ENCODE measurements at regions not wholly inside any gene's neighbourhood (a gene's known extent, or its start where the extent isn't known, plus 50 kb on each side); places are given as distances from the start of the nearest gene placed in this dataset.

DNA sequence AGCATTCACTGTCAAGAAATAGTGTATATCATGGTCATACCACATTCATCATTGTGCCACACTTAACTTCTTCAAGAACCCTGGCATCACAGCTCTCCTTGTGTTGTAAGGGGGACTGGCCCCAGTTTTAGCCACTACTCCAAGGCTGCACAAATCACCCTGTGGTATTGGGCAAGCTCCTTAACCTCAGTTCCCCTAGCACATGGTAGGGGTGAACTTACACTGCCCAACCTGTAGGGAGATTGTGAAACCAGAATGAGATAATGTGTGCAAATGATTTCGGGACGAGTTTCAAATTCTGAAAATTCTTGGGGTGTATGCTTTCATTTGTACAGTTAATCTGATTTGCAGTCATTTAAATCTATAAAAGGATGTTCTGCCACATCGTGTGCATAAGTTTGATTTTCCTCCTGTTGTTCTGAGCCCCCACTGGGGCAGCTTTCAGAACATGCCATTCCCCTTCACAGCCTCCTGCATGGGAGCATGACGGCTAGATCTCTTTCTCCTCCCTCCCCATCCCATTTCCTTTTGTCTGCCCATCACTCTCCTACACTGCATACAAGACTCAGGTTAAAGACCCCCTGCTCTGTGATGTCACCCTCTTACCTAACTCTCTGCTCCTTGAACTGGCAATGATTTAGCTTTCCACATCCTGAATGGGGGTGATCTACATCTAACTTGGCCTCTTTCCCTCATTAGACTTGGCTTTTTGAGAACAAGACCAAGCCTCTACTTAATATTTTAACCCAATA is 290.3 kb downstream of the CHRM3 start:
- H3K27ac ChIP-seq: no peak overlapping the region
- 60 to 86% (median 75%) methylated on average over 4 of the region's 4 CpGs for WGBS, 5 donors
- no peak for TF ChIP-seq EP300 (IDR thresholded peaks at IDR 0.05)
- TF ChIP-seq, protein P1, sequence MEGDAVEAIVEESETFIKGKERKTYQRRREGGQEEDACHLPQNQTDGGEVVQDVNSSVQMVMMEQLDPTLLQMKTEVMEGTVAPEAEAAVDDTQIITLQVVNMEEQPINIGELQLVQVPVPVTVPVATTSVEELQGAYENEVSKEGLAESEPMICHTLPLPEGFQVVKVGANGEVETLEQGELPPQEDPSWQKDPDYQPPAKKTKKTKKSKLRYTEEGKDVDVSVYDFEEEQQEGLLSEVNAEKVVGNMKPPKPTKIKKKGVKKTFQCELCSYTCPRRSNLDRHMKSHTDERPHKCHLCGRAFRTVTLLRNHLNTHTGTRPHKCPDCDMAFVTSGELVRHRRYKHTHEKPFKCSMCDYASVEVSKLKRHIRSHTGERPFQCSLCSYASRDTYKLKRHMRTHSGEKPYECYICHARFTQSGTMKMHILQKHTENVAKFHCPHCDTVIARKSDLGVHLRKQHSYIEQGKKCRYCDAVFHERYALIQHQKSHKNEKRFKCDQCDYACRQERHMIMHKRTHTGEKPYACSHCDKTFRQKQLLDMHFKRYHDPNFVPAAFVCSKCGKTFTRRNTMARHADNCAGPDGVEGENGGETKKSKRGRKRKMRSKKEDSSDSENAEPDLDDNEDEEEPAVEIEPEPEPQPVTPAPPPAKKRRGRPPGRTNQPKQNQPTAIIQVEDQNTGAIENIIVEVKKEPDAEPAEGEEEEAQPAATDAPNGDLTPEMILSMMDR (IDR thresholded peaks at IDR 0.05): no peak
- TF ChIP-seq POLR2A (IDR thresholded peaks at IDR 0.05): no peak
- TF ChIP-seq POLR2AphosphoS5 (IDR thresholded peaks at IDR 0.05): no peak
- intact Hi-C loops (cut with DNase I; ENCODE audit: low total_unique reads): no loop called here
- no peak for DNase-seq
- no peaks in the 10 kb centered on the region for H3K9me3 ChIP-seq
- H3K36me3 ChIP-seq: no peaks in the 10 kb centered on the region
- H3K4me3 ChIP-seq: no peak overlapping the region
- H3K4me1 ChIP-seq: peaks cover 0 to 4% (median 0%) of the 10 kb centered on the region in 4 donors
- no peaks in the 10 kb centered on the region for H3K27me3 ChIP-seq

DNA sequence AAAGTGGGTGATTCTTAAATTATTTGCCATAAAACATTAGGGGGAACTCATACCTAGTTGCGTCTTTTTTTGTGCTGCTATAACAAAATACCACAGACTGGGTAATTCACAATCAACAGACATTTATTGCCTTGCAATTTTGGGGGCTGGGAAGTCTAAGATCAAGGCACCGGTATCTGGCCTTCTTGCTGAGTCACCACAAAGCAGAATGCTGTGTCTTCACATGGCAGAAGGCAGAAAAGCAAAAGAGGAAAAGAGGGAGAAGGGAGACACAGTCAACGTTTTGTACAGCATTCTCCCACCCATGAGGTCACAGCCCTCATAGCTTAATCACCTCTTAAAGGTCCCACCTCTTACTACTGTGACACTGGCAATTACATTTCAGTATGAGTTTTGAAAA is 291.0 kb downstream of the CHRM3 start:
- Histone ChIP-seq H3K27me3 (no peaks in the 10 kb centered on the region), H3K9me3 (no peaks in the 10 kb centered on the region), H3K36me3 (no peaks in the 10 kb centered on the region), H3K4me1 (peaks cover 0 to 4% (median 0%) of the 10 kb centered on the region in 4 donors), H3K27ac (no peak overlapping the region), H3K4me3 (no peak overlapping the region)
- no peak for DNase-seq
- TF ChIP-seq POLR2A (IDR thresholded peaks at IDR 0.05) (no peak), POLR2AphosphoS5 (IDR thresholded peaks at IDR 0.05) (no peak), EP300 (IDR thresholded peaks at IDR 0.05) (no peak)
- TF ChIP-seq, protein P1 (IDR thresholded peaks at IDR 0.05): no peak
- WGBS, 5 donors: 60 to 66% (median 63%) methylated on average over 3 of the region's 3 CpGs
- intact Hi-C loops (cut with DNase I; ENCODE audit: low total_unique reads): no loop called here

DNA sequence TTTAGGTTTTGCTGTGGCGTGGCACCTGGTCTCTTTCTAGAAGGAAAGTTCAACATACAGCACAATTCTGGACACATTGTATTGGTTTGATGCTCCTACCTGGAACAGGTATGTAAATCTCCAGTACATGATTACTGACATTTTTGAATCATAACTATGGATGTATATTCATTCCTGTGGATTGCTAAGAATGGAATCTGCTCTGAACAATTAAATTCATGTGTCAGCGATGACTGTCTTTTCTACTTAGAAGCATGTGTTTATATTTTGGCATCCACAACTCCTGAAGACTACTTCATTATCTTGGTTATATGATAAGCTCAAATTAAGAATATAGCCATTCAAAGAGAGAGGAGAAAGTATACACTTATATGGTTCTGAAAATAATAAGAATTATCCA is 291.8 kb downstream of the CHRM3 start:
- Histone ChIP-seq H3K9me3 (no peaks in the 10 kb centered on the region), H3K27me3 (no peaks in the 10 kb centered on the region), H3K4me3 (no peak overlapping the region), H3K36me3 (no peaks in the 10 kb centered on the region), H3K4me1 (peaks cover 0 to 4% (median 0%) of the 10 kb centered on the region in 4 donors), H3K27ac (no peak overlapping the region)
- DNase-seq: no peak
- no peak for TF ChIP-seq POLR2AphosphoS5 (IDR thresholded peaks at IDR 0.05)
- TF ChIP-seq POLR2A (IDR thresholded peaks at IDR 0.05): no peak
- TF ChIP-seq, protein P1 (IDR thresholded peaks at IDR 0.05): no peak
- TF ChIP-seq EP300 (IDR thresholded peaks at IDR 0.05): no peak
- intact Hi-C loops (cut with DNase I; ENCODE audit: low total_unique reads): no loop called here
- 90 to 97% (median 95%) methylated on average over 2 of the region's 2 CpGs for WGBS, 5 donors

DNA sequence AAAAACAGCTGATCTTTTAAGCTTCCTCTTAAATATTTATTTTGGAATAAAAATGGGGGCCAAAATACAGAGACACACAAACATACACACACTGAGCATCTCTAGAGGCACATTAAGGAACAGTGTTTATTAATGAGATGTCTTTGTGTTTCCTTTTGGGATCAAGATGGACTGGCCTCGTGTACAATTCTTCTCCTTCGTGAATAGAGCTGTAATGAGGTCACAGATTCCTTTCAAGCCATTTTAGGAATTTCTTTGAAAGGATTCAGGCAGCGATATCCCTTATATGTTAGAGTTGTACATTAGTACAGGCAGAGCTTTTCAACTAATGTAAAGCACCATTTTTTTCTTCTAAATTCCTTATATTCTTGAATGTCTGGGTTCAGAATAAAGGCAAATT is 295.7 kb downstream of the CHRM3 start:
- intact Hi-C loops (cut with DNase I; ENCODE audit: low total_unique reads): no loop called here
- DNase-seq: peak in 1 of 2 donors; percentile 37
- Histone ChIP-seq H3K9me3 (no peaks in the 10 kb centered on the region), H3K27me3 (no peaks in the 10 kb centered on the region), H3K4me1 (no peaks in the 10 kb centered on the region), H3K4me3 (no peak overlapping the region), H3K27ac (no peak overlapping the region), H3K36me3 (no peaks in the 10 kb centered on the region)
- no peak for TF ChIP-seq POLR2AphosphoS5 (IDR thresholded peaks at IDR 0.05)
- 57 to 70% (median 65%) methylated on average over 3 of the region's 3 CpGs for WGBS, 5 donors

DNA sequence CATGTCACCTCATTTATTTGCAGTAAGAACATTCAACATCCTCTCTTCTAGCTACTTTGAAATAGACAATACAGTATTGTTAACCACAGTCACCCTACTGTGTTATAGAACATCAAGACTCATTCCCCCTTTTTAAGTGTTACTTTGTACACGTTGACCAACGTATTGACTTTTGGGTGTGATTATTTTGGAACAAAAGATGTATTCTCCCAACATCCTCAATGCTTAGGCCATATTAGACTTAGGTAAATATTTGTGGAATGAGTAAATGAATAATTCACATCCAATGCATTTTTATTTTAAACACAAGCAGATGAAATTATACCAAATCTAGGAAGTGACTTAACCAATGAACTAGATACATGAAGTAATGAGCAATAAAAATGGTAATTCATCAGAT is 296.6 kb downstream of the CHRM3 start:
- Histone ChIP-seq H3K27me3 (no peaks in the 10 kb centered on the region), H3K9me3 (no peaks in the 10 kb centered on the region), H3K36me3 (no peaks in the 10 kb centered on the region), H3K4me1 (no peaks in the 10 kb centered on the region), H3K4me3 (no peak overlapping the region), H3K27ac (no peak overlapping the region)
- no peak for DNase-seq
- TF ChIP-seq EP300 (IDR thresholded peaks at IDR 0.05): no peak
- TF ChIP-seq POLR2AphosphoS5 (IDR thresholded peaks at IDR 0.05): no peak
- TF ChIP-seq, protein P1 (IDR thresholded peaks at IDR 0.05): no peak
- no peak for TF ChIP-seq POLR2A (IDR thresholded peaks at IDR 0.05)
- 25 to 67% (median 51%) methylated on average over 2 of the region's 2 CpGs for WGBS, 5 donors
- intact Hi-C loops (cut with DNase I; ENCODE audit: low total_unique reads): no loop called here

Data from stomach (tissue), 8 donors.